CD4-positive, alpha-beta T cell (primary cell): ENCODE measurements at regions not wholly inside any gene's neighbourhood (a gene's known extent, or its start where the extent isn't known, plus 50 kb on each side); places are given as distances from the start of the nearest gene placed in this dataset.

Source experiments
- ATAC-seq: fragments of 200-7000 bp; cut with Tn5 transposase; one replicate; pipeline ENCODE4 v1.10.0; 2022; ENCODE audit warnings: mild to moderate bottlenecking; ENCODE audit not compliant: poor library complexity
- CTCF ChIA-PET: fragments of 350-600 bp; sonication (Branson Sonifier 250); formaldehyde crosslinking; loops from one replicate; lab custom pipeline; 2021; ENCODE audit warnings: antibody characterized with exemption, inconsistent platforms; lab: Charles Lee
- POLR2A ChIA-PET: fragments of 350-600 bp; sonication (Branson Sonifier 250); formaldehyde crosslinking; loops from one replicate; lab custom pipeline; 2021; ENCODE audit warnings: antibody characterized with exemption, inconsistent platforms; lab: Charles Lee
- DNase-seq, 14 experiments: peaks; one replicate each; pipeline ENCODE4 v3.0.0-alpha.2; 2013 to 2020; ENCODE audit warnings: mixed read lengths in 2 of 14
- H3K27ac ChIP-seq, 2 donors: one replicate each; pipeline versions ENCODE4 v1.5.1 to v1.7.0; 2013; ENCODE audit warnings: low read length in 2 of 2, low read depth in 1 of 2, mild to moderate bottlenecking in 1 of 2
- H3K27me3 ChIP-seq, 2 experiments: 1 replicate in 1 of 2; 2 replicates in 1 of 2; pipeline versions ENCODE4 v1.6.1 to v1.7.0; 2013; ENCODE audit warnings: low read length in 2 of 2, control low read depth in 1 of 2, mild to moderate bottlenecking in 1 of 2, moderate library complexity in 1 of 2; ENCODE audit not compliant: insufficient read depth in 2 of 2, control insufficient read depth in 1 of 2
- H3K36me3 ChIP-seq: one replicate; pipeline ENCODE4 v1.6.1; 2013; ENCODE audit warnings: low read length, control low read depth; ENCODE audit not compliant: insufficient read depth
- H3K4me1 ChIP-seq: one replicate; pipeline ENCODE4 v1.6.1; 2013; ENCODE audit warnings: low read length, control low read depth; ENCODE audit not compliant: insufficient read depth
- H3K4me3 ChIP-seq: one replicate; pipeline ENCODE4 v1.5.1; 2013; ENCODE audit warnings: mild to moderate bottlenecking, low read length, moderate library complexity
- H3K9me3 ChIP-seq, 2 experiments: 1 replicate in 1 of 2; 2 replicates in 1 of 2; pipeline versions ENCODE4 v1.6.1 to v1.7.0; 2013; ENCODE audit warnings: low read length in 2 of 2, mild to moderate bottlenecking in 2 of 2, control low read depth in 1 of 2, moderate library complexity in 1 of 2; ENCODE audit not compliant: control insufficient read depth in 1 of 2, insufficient read depth in 1 of 2
- H3K27ac Mint-ChIP-seq: one replicate; pipeline ENCODE4 v1.8.0; 2020; ENCODE audit warnings: mixed read lengths
- H3K27me3 Mint-ChIP-seq: one replicate; pipeline ENCODE4 v1.8.0; 2021; ENCODE audit warnings: mixed read lengths
- H3K36me3 Mint-ChIP-seq: one replicate; pipeline ENCODE4 v1.8.0; 2021; ENCODE audit warnings: low read depth, mixed read lengths
- H3K4me1 Mint-ChIP-seq: one replicate; pipeline ENCODE4 v1.8.0; 2021; ENCODE audit warnings: low read depth, mixed read lengths
- H3K4me3 Mint-ChIP-seq: one replicate; pipeline ENCODE4 v1.8.0; 2020; ENCODE audit warnings: mild to moderate bottlenecking, mixed read lengths
- H3K9me3 Mint-ChIP-seq: one replicate; pipeline ENCODE4 v1.8.0; 2020; ENCODE audit warnings: mixed read lengths
- intact Hi-C, 2 experiments: fragments of 100-400 bp; cut with DNase I in 1 of 2; cut with micrococcal nuclease in 1 of 2; formaldehyde crosslinking; loops; one replicate each; pipeline versions ENCODE4 v1.15.1 to v1.9.0; 2023 to 2025; cut with DNase I, micrococcal nuclease
- TF ChIP-seq, protein P1 (sequence below): fragments of 200-600 bp; IDR thresholded peaks from one replicate; pipeline ENCODE4 v1.8.0; 2022; ENCODE audit warnings: antibody characterized with exemption, mild to moderate bottlenecking

DNA sequence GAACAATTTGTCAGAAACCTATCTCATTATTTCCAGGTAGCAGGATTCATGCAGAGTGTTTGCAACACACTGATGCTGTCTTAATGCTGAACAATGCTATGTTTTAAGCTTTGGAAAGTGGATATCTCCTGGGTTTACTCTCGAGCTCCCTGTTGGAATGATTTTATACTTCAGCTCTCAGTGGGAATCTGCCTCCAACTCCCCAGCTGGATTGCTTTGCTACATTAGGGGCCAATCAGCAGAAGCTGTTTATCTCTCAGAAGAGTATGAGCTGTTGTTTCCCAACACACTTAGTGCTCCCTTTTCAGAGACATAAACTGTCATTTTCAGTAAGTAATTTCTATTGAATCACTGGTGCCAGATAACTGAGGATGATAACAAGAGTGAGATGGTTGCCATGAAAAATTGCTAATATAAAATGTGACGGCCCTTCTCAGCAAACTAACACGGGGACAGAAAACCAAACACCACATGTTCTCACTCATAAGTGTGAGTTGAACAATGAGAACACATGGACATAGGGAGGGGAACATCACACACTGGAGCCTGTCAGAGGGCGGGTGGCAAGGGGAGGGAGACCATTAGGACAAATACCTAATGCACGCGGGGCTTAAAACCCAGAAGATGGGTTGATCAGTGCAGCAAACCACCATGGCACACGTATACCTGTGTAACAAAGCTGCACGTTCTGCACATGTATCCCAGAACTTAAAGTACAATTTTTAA, 265.9 kb upstream of the RUNX1 start:
- no peaks in the 10 kb centered on the region for H3K9me3 ChIP-seq
- no peak for ATAC-seq
- TF ChIP-seq, protein P1, sequence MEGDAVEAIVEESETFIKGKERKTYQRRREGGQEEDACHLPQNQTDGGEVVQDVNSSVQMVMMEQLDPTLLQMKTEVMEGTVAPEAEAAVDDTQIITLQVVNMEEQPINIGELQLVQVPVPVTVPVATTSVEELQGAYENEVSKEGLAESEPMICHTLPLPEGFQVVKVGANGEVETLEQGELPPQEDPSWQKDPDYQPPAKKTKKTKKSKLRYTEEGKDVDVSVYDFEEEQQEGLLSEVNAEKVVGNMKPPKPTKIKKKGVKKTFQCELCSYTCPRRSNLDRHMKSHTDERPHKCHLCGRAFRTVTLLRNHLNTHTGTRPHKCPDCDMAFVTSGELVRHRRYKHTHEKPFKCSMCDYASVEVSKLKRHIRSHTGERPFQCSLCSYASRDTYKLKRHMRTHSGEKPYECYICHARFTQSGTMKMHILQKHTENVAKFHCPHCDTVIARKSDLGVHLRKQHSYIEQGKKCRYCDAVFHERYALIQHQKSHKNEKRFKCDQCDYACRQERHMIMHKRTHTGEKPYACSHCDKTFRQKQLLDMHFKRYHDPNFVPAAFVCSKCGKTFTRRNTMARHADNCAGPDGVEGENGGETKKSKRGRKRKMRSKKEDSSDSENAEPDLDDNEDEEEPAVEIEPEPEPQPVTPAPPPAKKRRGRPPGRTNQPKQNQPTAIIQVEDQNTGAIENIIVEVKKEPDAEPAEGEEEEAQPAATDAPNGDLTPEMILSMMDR = no peak
- no peak overlapping the region for H3K4me3 ChIP-seq
- no peak overlapping the region for H3K27ac ChIP-seq
- Mint-ChIP-seq H3K4me3 (no peak overlapping the region), H3K27ac (no peak overlapping the region), H3K4me1 (no peaks in the 10 kb centered on the region), H3K9me3 (no peaks in the 10 kb centered on the region), H3K27me3 (no peaks in the 10 kb centered on the region), H3K36me3 (no peaks in the 10 kb centered on the region)
- ChIA-PET CTCF (no interaction called here), POLR2A (interaction anchor here (0.5 kb wide), 1 partner anchor 227 kb away, joined by 3 read pairs; no protein-coding TSS in a partner anchor)
- H3K27me3 ChIP-seq = no peaks in the 10 kb centered on the region
- H3K4me1 ChIP-seq = no peaks in the 10 kb centered on the region
- H3K36me3 ChIP-seq = no peaks in the 10 kb centered on the region
- DNase-seq = no peak
- intact Hi-C loops = no loop called here

DNA sequence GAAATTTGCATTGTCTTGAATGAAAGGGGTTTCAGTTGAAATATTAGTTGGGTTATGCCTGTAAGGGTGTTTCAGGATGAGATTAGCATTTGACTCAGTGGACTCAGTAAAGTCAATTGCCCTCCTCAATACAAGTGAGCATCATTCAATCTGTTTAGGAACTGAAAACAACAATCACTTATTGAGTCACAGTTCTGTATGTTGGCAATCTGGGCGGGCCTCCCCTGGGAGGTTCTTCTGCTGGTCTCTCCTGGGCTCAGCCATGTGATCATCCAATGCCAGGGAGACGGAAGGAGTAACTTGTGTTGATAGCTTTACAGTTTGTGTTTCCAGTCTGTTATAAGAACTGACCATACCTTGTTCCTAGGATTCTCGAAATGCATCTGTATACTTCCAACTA, 262.9 kb upstream of the RUNX1 start:
- H3K36me3 Mint-ChIP-seq = no peaks in the 10 kb centered on the region
- intact Hi-C loops = no loop called here
- POLR2A ChIA-PET = no interaction called here
- no peak overlapping the region for H3K27ac Mint-ChIP-seq
- peaks cover 2% of the 10 kb centered on the region for H3K9me3 Mint-ChIP-seq
- no peaks in the 10 kb centered on the region for H3K27me3 ChIP-seq
- H3K27me3 Mint-ChIP-seq = no peaks in the 10 kb centered on the region
- CTCF ChIA-PET = no interaction called here
- no peak overlapping the region for H3K4me3 ChIP-seq
- no peak overlapping the region for H3K4me3 Mint-ChIP-seq
- ATAC-seq (no peak), DNase-seq (no peak)
- H3K4me1 ChIP-seq = no peaks in the 10 kb centered on the region
- no peaks in the 10 kb centered on the region for H3K9me3 ChIP-seq
- no peaks in the 10 kb centered on the region for H3K36me3 ChIP-seq
- H3K27ac ChIP-seq = no peak overlapping the region
- H3K4me1 Mint-ChIP-seq = no peaks in the 10 kb centered on the region
- TF ChIP-seq, protein P1 = no peak

DNA sequence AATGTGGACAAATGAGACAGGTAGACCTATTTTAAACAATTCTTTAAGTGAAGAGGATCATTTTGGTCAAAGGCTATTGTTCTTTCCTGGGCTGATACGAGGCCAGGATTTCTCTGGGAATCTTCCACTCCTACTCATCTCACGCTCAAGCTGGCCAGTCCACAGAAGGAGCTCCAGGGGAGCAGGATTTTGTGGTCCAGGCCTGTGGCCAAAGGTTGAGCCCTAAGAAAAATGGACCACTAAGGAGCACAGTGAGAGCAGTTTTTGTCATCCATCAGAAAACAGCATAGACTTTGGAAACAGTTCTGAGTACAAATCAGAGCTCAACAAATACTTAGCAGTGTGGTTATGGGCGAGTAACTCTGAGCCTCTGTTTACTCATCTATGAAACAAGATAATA, 260.2 kb upstream of the RUNX1 start:
- POLR2A ChIA-PET = no interaction called here
- DNase-seq (no peak), ATAC-seq (no peak)
- Histone ChIP-seq H3K27ac (no peak overlapping the region), H3K36me3 (no peaks in the 10 kb centered on the region), H3K9me3 (no peaks in the 10 kb centered on the region), H3K4me3 (no peak overlapping the region), H3K27me3 (peaks cover 0 to 2% of the 10 kb centered on the region in 2 experiments), H3K4me1 (no peaks in the 10 kb centered on the region)
- TF ChIP-seq, protein P1 = no peak
- Mint-ChIP-seq H3K36me3 (no peaks in the 10 kb centered on the region), H3K27me3 (peaks cover 6% of the 10 kb centered on the region), H3K4me3 (no peak overlapping the region), H3K4me1 (no peaks in the 10 kb centered on the region), H3K27ac (no peak overlapping the region), H3K9me3 (peaks cover 2% of the 10 kb centered on the region)
- intact Hi-C loops = no loop called here
- CTCF ChIA-PET = no interaction called here
